ENCODE measurements at regions not wholly inside any gene's neighbourhood (a gene's known extent, or its start where the extent isn't known, plus 50 kb on each side); places are given as distances from the start of the nearest gene placed in this dataset.

- peak; percentile 29 for DNase-seq (ENCODE audit: low read depth)
These were observed 128.4 kb downstream of the BBS10 start for GRCh38 chr12:76219806-76220205.

- no peak for DNase-seq (ENCODE audit: low read depth)
These were observed 131.4 kb downstream of the BBS10 start for GRCh38 chr12:76216585-76217472.

GRCh38 chr12:76208129-76208528, 123.6 kb upstream of the NAP1L1 start:
- DNase-seq (ENCODE audit: low read depth) = no peak

- DNase-seq (ENCODE audit: low read depth) = no peak
These were observed 122.2 kb upstream of the NAP1L1 start for GRCh38 chr12:76206677-76207072.

- no peak for DNase-seq (ENCODE audit: low read depth)
These were observed 121.7 kb upstream of the NAP1L1 start for GRCh38 chr12:76206039-76206676.

GRCh38 chr12:76202621-76203020, 118.1 kb upstream of the NAP1L1 start:
- DNase-seq (ENCODE audit: low read depth) = no peak

- peak; percentile 70 for DNase-seq (ENCODE audit: low read depth)
These were observed 117.3 kb upstream of the NAP1L1 start for GRCh38 chr12:76201758-76202157.

GRCh38 chr12:76201316-76201715, 116.8 kb upstream of the NAP1L1 start:
- peak; percentile 33 for DNase-seq (ENCODE audit: low read depth)

GRCh38 chr12:76199808-76200207, 115.3 kb upstream of the NAP1L1 start:
- DNase-seq (ENCODE audit: low read depth) = peak; percentile 84

- DNase-seq (ENCODE audit: low read depth) = no peak
These were observed 114.4 kb upstream of the NAP1L1 start for GRCh38 chr12:76198839-76199238.

- no peak for DNase-seq (ENCODE audit: low read depth)
These were observed 112.8 kb upstream of the NAP1L1 start for GRCh38 chr12:76197283-76197682.

GRCh38 chr12:76195920-76196319, 111.4 kb upstream of the NAP1L1 start:
- peak; percentile 44 for DNase-seq (ENCODE audit: low read depth)

GRCh38 chr12:76194724-76195123, 110.2 kb upstream of the NAP1L1 start:
- DNase-seq (ENCODE audit: low read depth) = no peak

GRCh38 chr12:76193961-76194360, 109.5 kb upstream of the NAP1L1 start:
- DNase-seq (ENCODE audit: low read depth) = no peak

- no peak for DNase-seq (ENCODE audit: low read depth)
These were observed 107.9 kb upstream of the NAP1L1 start for GRCh38 chr12:76192416-76192815.

- DNase-seq (ENCODE audit: low read depth) = no peak
These were observed 105.8 kb upstream of the NAP1L1 start for GRCh38 chr12:76190299-76190698.

GRCh38 chr12:76189851-76190250, 105.4 kb upstream of the NAP1L1 start:
- DNase-seq (ENCODE audit: low read depth) = no peak

- no peak for DNase-seq (ENCODE audit: low read depth)
These were observed 102.7 kb upstream of the NAP1L1 start for GRCh38 chr12:76187177-76187576.

GRCh38 chr12:76186131-76186906, 101.8 kb upstream of the NAP1L1 start:
- DNase-seq (ENCODE audit: low read depth) = peak; percentile 41

GRCh38 chr12:76183459-76184186, 99.1 kb upstream of the NAP1L1 start:
- DNase-seq (ENCODE audit: low read depth) = peak; percentile 96

GRCh38 chr12:76180401-76181277, 96.2 kb upstream of the NAP1L1 start:
- DNase-seq (ENCODE audit: low read depth) = no peak
